ENCODE measurements at regions not wholly inside any gene's neighbourhood (a gene's known extent, or its start where the extent isn't known, plus 50 kb on each side); places are given as distances from the start of the nearest gene placed in this dataset.

DNA sequence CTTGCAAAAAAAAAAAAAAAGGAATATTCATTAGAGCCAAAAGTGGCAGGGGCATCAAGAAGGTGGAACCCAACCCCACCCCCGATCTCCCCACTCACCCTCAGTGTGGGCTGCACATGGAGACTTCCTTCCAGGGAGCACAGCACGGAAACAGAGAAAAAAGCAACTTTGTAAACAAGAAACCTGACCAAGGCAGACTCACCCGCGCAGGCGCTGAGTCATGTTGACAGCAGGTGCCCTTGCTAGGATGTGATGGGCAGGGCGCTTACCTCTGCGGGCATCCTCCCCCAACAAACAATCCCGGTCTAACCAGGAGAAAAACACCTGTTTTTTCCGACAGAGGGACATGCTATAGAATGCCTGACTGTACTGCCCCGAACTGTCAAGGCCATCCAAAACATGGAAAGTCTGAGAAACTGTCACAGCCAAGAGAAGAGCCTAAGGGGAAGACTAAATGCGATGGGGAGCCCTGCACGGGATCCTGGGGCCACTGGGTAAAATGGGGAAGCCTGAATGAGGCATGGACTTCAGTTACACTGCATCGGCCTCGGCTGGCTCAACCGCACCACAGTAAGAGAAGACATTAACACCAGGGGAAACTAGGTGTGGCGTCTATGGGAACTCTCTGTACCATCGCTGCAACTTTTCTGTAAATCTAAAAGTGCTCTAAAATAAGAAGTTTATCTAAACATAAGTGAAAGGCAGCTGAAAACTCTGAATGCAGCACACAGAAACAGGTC is 66.7 kb upstream of the GATA2 start:
- Mint-ChIP-seq H3K4me3 (no peak overlapping the region), H3K36me3 (ENCODE audit: insufficient read depth in 1 of 3, low read depth in 3 of 3) (no peaks in the 10 kb centered on the region), H3K4me1 (peaks cover 9 to 12% of the 10 kb centered on the region in 2 experiments), H3K9me3 (no peaks in the 10 kb centered on the region; a peak in 2 of 5 replicates), H3K27ac (peak overlapping the region in 1 of 3 experiments; percentile 57; a peak in 1 of 7 replicates), H3K27me3 (ENCODE audit: low read depth) (peaks cover 7% of the 10 kb centered on the region)
- Histone ChIP-seq H3K9me3 (ENCODE audit: control insufficient read depth, low read depth, low read length) (no peaks in the 10 kb centered on the region), H2BK120ac (ENCODE audit: low read depth, low read length, poor library complexity, severe bottlenecking) (no peak overlapping the region), H3K23ac (ENCODE audit: insufficient read length, low read depth, low read length) (no peak overlapping the region), H3K56ac (ENCODE audit: insufficient read length, low read depth, low read length) (no peak overlapping the region), H2BK12ac (ENCODE audit: insufficient read length, low read depth, low read length) (no peak overlapping the region), H3K9ac (ENCODE audit: extremely low read depth, insufficient read length, low read length) (no peak overlapping the region), H2BK20ac (ENCODE audit: low read depth, low read length, poor library complexity, severe bottlenecking) (no peak overlapping the region), H3K23me2 (ENCODE audit: insufficient read length, low read depth, low read length, poor library complexity, severe bottlenecking) (no peaks in the 10 kb centered on the region), H3K27ac (ENCODE audit: insufficient read length, low read depth, low read length) (no peak overlapping the region), H2AFZ (ENCODE audit: low read length) (no peak overlapping the region), H3K79me1 (ENCODE audit: insufficient read depth, low read depth, low read length, poor library complexity, severe bottlenecking) (no peaks in the 10 kb centered on the region), H3T11ph (ENCODE audit: low read length) (no peak overlapping the region), H3K4me1 (ENCODE audit: insufficient read depth, low read length) (no peaks in the 10 kb centered on the region; the same call in 1 of the 2 replicates), H2BK5ac (ENCODE audit: insufficient read length, low read length) (no peak overlapping the region), H3K4ac (ENCODE audit: low read depth, low read length) (no peak overlapping the region), H3K79me2 (ENCODE audit: insufficient read depth, low read length) (no peaks in the 10 kb centered on the region; the same call in 1 of the 2 replicates), H3K4me2 (ENCODE audit: insufficient read depth, insufficient read length, low read length) (no peak overlapping the region), H4K91ac (ENCODE audit: insufficient read length, low read depth, low read length) (no peak overlapping the region), H4K20me1 (ENCODE audit: control insufficient read depth, insufficient read depth, insufficient read length) (no peaks in the 10 kb centered on the region), H4K5ac (ENCODE audit: insufficient read length, low read depth, low read length) (no peak overlapping the region), H4K8ac (replicated peaks; ENCODE audit: insufficient read length, low read depth, low read length) (no peak overlapping the region), H3K27me3 (ENCODE audit: insufficient read depth, low read length) (no peaks in the 10 kb centered on the region; the same call in 1 of the 2 replicates), H3K18ac (ENCODE audit: insufficient read length, low read depth, low read length) (no peak overlapping the region), H2BK15ac (ENCODE audit: low read depth, low read length) (no peak overlapping the region), H3K14ac (ENCODE audit: insufficient read depth, low read length) (no peak overlapping the region; the same call in 1 of the 2 replicates), H2AK5ac (ENCODE audit: insufficient read length, low read length) (no peak overlapping the region)
- WGBS (ENCODE audit: extremely low coverage, insufficient read length, low lambda C conversion rate), result no CpG with 5 or more reads among the region's 17 CpGs
- TF ChIP-seq CTCF (conservative IDR thresholded peaks at IDR 0.05), result no peak
- no peak for DNase-seq

Data from H9 (cell line).